GM12878 (cell line): ENCODE measurements at regions not wholly inside any gene's neighbourhood (a gene's known extent, or its start where the extent isn't known, plus 50 kb on each side); places are given as distances from the start of the nearest gene placed in this dataset.

Experiments
- EZH2 ChIP-seq: IDR thresholded peaks from 2 replicates; pipeline ENCODE4 v1.6.1; 2012; ENCODE audit warnings: low read depth, mild to moderate bottlenecking, control low read depth, inconsistent platforms, low read length, borderline replicate concordance; ENCODE audit not compliant: control insufficient read depth
- PAX5 ChIP-seq: IDR thresholded peaks from 2 replicates; pipeline ENCODE4 v1.6.1; 2011; ENCODE audit warnings: low read depth, low read length, borderline replicate concordance
- YY1 ChIP-seq: IDR thresholded peaks from 2 replicates; pipeline ENCODE4 v1.6.1; 2011; ENCODE audit warnings: low read depth, mild to moderate bottlenecking, low read length

DNA sequence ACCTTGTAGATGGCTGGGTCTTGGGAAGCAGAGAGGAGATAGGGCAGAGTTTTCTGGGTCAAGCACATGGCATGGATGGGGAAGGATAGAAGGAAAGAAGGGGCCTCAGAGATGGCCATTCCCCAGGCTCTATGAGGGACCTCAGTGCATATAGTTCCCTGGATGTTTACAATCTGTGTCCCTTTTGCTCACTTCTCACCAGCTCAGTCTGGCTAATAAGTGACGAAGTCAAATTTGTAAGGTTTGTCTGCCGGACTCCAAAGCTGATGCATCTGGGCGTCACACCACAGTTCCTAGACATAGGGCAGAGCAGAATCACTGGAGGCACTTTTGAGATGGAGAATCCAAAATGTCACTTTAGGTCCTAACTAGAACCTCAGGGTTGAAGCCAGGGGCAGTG is 416.4 kb upstream of the PROX1 start:
- no peak for TF ChIP-seq YY1
- TF ChIP-seq PAX5: no peak
- TF ChIP-seq EZH2: no peak
